ENCODE measurements at regions not wholly inside any gene's neighbourhood (a gene's known extent, or its start where the extent isn't known, plus 50 kb on each side); places are given as distances from the start of the nearest gene placed in this dataset.

- H2BK20ac ChIP-seq (ENCODE audit: low read length) = no peak overlapping the region
- H3K23ac ChIP-seq (ENCODE audit: insufficient read length) = no peak overlapping the region
- ChIA-PET POLR2A (ENCODE audit: partially characterized antibody) (no interaction called here), CTCF (ENCODE audit: partially characterized antibody) (no interaction called here)
- H3K9ac ChIP-seq (replicated peaks in 1 of 4; ENCODE audit: extremely low read depth in 1 of 4, low read depth in 3 of 4, low read length in 3 of 4) = no peak overlapping the region
- peaks cover 0 to 4% (median 2%) of the 10 kb centered on the region in 4 experiments; a peak in 3 of 7 replicates for H3K4me1 ChIP-seq (replicated peaks in 1 of 4; ENCODE audit: control insufficient read depth in 3 of 4, insufficient read depth in 4 of 4, low read length in 3 of 4)
- H3K14ac ChIP-seq (ENCODE audit: insufficient read length) = no peak overlapping the region
- H2AK5ac ChIP-seq (ENCODE audit: low read depth, low read length) = no peak overlapping the region
- no peak overlapping the region for H4K5ac ChIP-seq (ENCODE audit: insufficient read length, low read depth, low read length)
- H4K8ac ChIP-seq (ENCODE audit: extremely low read depth, insufficient read depth, low read length) = no peak overlapping the region
- no peaks in the 10 kb centered on the region for H3K27me3 ChIP-seq (replicated peaks in 1 of 4; ENCODE audit: control insufficient read depth in 3 of 4, extremely low read depth in 1 of 4, insufficient read depth in 3 of 4, low read length in 3 of 4)
- H2BK12ac ChIP-seq (ENCODE audit: low read depth, low read length) = no peak overlapping the region
- no peak overlapping the region for H3K56ac ChIP-seq (replicated peaks; ENCODE audit: insufficient read length, low read depth, low read length)
- H2BK5ac ChIP-seq (ENCODE audit: low read depth, low read length) = no peak overlapping the region
- no peaks in the 10 kb centered on the region for H3K36me3 ChIP-seq (ENCODE audit: control insufficient read depth in 2 of 4, insufficient read depth in 4 of 4, low read length in 3 of 4)
- H3K23me2 ChIP-seq (ENCODE audit: low read depth, low read length) = no peaks in the 10 kb centered on the region
- no peak for DNase-seq (ENCODE audit: low read depth in 1 of 2, low spot score in 2 of 2)
- 75% methylated on average over 2 of the region's 2 CpGs; no CpG with 5 or more reads in 1 of the 2 experiments for WGBS, 2 experiments (ENCODE audit: extremely low coverage in 1 of 2, insufficient coverage in 1 of 2, insufficient read length in 1 of 2, insufficient replicate concordance in 2 of 2, low coverage in 1 of 2, low lambda C conversion rate in 2 of 2, missing lambda C conversion rate in 1 of 2)
- no peak overlapping the region for H3K18ac ChIP-seq (ENCODE audit: extremely low read depth, low read length)
- no peaks in the 10 kb centered on the region for H4K20me1 ChIP-seq (replicated peaks in 1 of 2; ENCODE audit: control insufficient read depth in 1 of 2, insufficient read depth in 2 of 2, low read length in 2 of 2)
- H3K79me2 ChIP-seq (ENCODE audit: control insufficient read depth in 1 of 2, insufficient read depth in 2 of 2, low read length in 2 of 2) = no peaks in the 10 kb centered on the region
- H3K4ac ChIP-seq (replicated peaks; ENCODE audit: insufficient read length, low read depth, low read length) = no peak overlapping the region
- no peak overlapping the region for H2BK120ac ChIP-seq (replicated peaks; ENCODE audit: low read depth, low read length)
- H3K27ac ChIP-seq (ENCODE audit: low read depth, low read length) = no peak overlapping the region
- H2AFZ ChIP-seq (ENCODE audit: low read length) = no peak overlapping the region
- H3K79me1 ChIP-seq (ENCODE audit: low read depth, low read length) = no peaks in the 10 kb centered on the region
- H2BK15ac ChIP-seq (ENCODE audit: low read length) = no peak overlapping the region
- H3K4me3 ChIP-seq (ENCODE audit: extremely low read depth in 1 of 4, insufficient read depth in 2 of 4, low read depth in 3 of 4, low read length in 4 of 4) = no peak overlapping the region
- H4K91ac ChIP-seq (replicated peaks; ENCODE audit: insufficient read length, low read length) = no peak overlapping the region
- peak overlapping the region in 1 of 2 experiments; percentile 4; a peak in 1 of 4 replicates for H3K4me2 ChIP-seq (ENCODE audit: insufficient read depth in 1 of 2, low read depth in 2 of 2, low read length in 2 of 2)
- H3K9me3 ChIP-seq (ENCODE audit: insufficient read depth in 2 of 2, low read depth in 1 of 2, low read length in 1 of 2) = no peaks in the 10 kb centered on the region
- peak; percentile 68 for FAIRE-seq
- TF ChIP-seq E2F6 (IDR thresholded peaks at IDR 0.05) (no peak), KDM1A (IDR thresholded peaks at IDR 0.05; ENCODE audit: borderline replicate concordance, low read length) (no peak), EGR1 (IDR thresholded peaks at IDR 0.05; ENCODE audit: borderline replicate concordance, low read depth, low read length) (no peak), CEBPB (IDR thresholded peaks at IDR 0.05; ENCODE audit: low read depth, low read length) (no peak), ATF2 (IDR thresholded peaks at IDR 0.05; ENCODE audit: low read length) (no peak), TAF7 (optimal IDR thresholded peaks at IDR 0.05; ENCODE audit: borderline replicate concordance, low read depth, low read length) (no peak), EP300 (IDR thresholded peaks at IDR 0.05; ENCODE audit: borderline replicate concordance in 1 of 2, low read depth in 2 of 2, low read length in 2 of 2) (no peak), TCF12 (IDR thresholded peaks at IDR 0.05; ENCODE audit: low read depth, low read length) (no peak), KDM5A (IDR thresholded peaks at IDR 0.05; ENCODE audit: low read length) (no peak), RFX5 (IDR thresholded peaks at IDR 0.05; ENCODE audit: borderline replicate concordance, low read depth, low read length) (no peak), TEAD4 (IDR thresholded peaks at IDR 0.05; ENCODE audit: low read depth, low read length) (no peak), GTF2F1 (IDR thresholded peaks at IDR 0.05; ENCODE audit: borderline replicate concordance, low read depth, low read length) (no peak), TBP (IDR thresholded peaks at IDR 0.05; ENCODE audit: low read depth, low read length) (no peak)
Observed at GRCh38 chr5:53815471-53815870, 255.0 kb downstream of the NDUFS4 start.
